Activated CD4-positive, alpha-beta memory T cell treated with anti-CD3 and anti-CD28 coated beads, Interleukin-2, amount 10 ng/mL, durations not matched to agents 7 days and 5 days (primary cell): ENCODE measurements at regions not wholly inside any gene's neighbourhood (a gene's known extent, or its start where the extent isn't known, plus 50 kb on each side); places are given as distances from the start of the nearest gene placed in this dataset.

Source experiments
- CTCF ChIA-PET: fragments of 350-600 bp; sonication (Branson Sonifier 250); formaldehyde crosslinking; loops from one replicate; lab custom pipeline; 2021; ENCODE audit warnings: antibody characterized with exemption, inconsistent platforms; lab: Charles Lee
- POLR2A ChIA-PET: fragments of 350-600 bp; sonication (Branson Sonifier 250); formaldehyde crosslinking; loops from one replicate; lab custom pipeline; 2021; ENCODE audit warnings: antibody characterized with exemption; lab: Charles Lee
- DNase-seq: peaks from one replicate; pipeline ENCODE4 v3.0.0-alpha.2; 2020
- H3K27ac Mint-ChIP-seq: one replicate; pipeline ENCODE4 v1.8.0; 2021; ENCODE audit warnings: mild to moderate bottlenecking, mixed read lengths
- H3K27me3 Mint-ChIP-seq: one replicate; pipeline ENCODE4 v1.8.0; 2021; ENCODE audit warnings: mixed read lengths
- H3K36me3 Mint-ChIP-seq: one replicate; pipeline ENCODE4 v1.8.0; 2021; ENCODE audit warnings: low read depth, mixed read lengths
- H3K4me1 Mint-ChIP-seq: one replicate; pipeline ENCODE4 v1.8.0; 2021; ENCODE audit warnings: mixed read lengths
- H3K4me3 Mint-ChIP-seq: one replicate; pipeline ENCODE4 v1.8.0; 2021; ENCODE audit warnings: mild to moderate bottlenecking, mixed read lengths
- H3K9me3 Mint-ChIP-seq: one replicate; pipeline ENCODE4 v1.8.0; 2021; ENCODE audit warnings: mixed read lengths

DNA sequence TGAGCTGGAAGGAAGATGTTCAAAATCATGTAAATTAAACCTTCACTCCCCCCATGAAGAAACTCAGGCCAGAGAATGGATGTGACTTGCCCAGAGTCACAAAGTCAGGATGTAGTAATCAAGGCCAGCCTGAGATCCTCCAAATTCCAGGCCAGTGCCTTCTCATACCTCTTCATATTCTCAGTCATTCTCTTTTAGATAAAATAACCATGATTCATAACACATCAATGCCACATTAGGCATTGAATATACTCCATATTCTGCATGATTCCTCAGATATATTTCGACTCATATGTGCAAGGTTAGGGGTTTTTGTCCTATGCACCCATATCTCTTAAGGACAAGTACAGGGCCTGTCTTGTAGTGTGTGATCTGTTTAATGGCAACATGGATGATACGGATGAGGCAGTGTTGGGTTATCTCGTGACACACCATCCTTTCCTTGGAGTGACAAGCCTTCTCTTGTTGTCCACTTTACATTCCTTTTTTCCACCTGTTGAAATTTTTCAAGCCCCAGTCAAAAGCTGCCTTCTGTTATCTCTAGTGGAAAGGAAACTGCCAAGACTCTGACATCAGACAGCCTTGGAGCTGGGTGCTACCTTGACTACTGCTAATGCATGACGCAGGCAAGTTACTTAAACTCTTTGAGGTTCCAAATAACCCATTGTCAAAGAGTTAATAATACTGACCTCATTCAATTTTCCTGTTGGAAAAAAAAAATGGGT is 227.5 kb upstream of the NR4A3 start:
- Mint-ChIP-seq H3K4me3 (no peak overlapping the region), H3K27me3 (peaks cover 18% of the 10 kb centered on the region), H3K9me3 (no peaks in the 10 kb centered on the region), H3K4me1 (peaks cover 6% of the 10 kb centered on the region), H3K36me3 (no peaks in the 10 kb centered on the region), H3K27ac (no peak overlapping the region)
- POLR2A ChIA-PET, result no interaction called here
- no peak for DNase-seq
- CTCF ChIA-PET, result no interaction called here

DNA sequence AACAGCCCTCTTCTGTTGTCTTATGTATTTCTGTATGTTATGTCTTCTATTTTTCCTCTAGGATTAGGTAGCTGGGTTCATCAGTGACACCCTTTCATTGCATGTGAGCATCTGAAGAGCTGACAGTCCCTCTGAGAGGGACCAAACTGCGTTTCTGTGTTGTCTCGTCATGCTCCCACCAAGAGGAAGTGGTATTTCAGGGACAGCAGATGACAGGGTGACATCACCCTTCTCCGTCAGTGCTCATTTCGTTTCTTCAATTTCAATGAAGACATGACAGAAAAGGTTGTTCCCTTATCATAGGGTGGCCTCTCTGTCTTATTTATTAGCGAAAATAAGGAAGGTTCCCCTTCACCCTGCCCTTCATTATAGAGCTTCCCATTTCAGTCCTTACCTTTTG is 225.9 kb upstream of the NR4A3 start:
- peak; percentile 18 for DNase-seq
- Mint-ChIP-seq H3K4me1 (peaks cover 4% of the 10 kb centered on the region), H3K9me3 (no peaks in the 10 kb centered on the region), H3K4me3 (no peak overlapping the region), H3K27me3 (peaks cover 14% of the 10 kb centered on the region), H3K27ac (no peak overlapping the region), H3K36me3 (no peaks in the 10 kb centered on the region)
- POLR2A ChIA-PET, result no interaction called here
- CTCF ChIA-PET, result no interaction called here

DNA sequence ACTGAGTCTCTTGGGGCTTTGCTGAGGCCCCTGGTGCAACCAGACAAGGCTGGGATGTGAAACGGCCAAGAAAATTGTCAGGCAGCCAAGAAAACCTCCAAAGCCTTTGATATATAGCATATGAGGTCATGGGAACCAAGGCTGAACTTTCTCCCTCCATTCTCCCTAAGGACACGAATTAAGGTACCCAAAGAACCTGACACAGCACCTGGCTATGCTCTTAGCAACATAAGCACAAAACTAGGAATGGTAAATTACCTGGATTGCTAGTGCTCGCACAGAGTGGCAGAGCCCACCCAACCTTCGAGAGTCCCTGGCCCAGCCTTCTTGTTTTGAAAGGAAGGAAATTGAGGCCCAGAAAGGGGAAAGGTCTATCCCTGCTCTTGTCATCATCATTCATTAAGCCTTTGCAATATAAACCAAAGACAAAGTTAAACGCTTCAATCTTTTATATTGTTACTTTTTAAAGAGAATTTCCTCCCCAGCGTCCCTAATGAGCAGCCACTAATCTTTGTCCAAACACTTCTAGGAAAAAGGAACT is 220.0 kb upstream of the NR4A3 start:
- Mint-ChIP-seq H3K9me3 (peaks cover 2% of the 10 kb centered on the region), H3K4me1 (peaks cover 4% of the 10 kb centered on the region), H3K4me3 (no peak overlapping the region), H3K36me3 (peaks cover 3% of the 10 kb centered on the region), H3K27me3 (peaks cover 16% of the 10 kb centered on the region), H3K27ac (no peak overlapping the region)
- ChIA-PET CTCF (no interaction called here), POLR2A (no interaction called here)
- DNase-seq, result no peak

DNA sequence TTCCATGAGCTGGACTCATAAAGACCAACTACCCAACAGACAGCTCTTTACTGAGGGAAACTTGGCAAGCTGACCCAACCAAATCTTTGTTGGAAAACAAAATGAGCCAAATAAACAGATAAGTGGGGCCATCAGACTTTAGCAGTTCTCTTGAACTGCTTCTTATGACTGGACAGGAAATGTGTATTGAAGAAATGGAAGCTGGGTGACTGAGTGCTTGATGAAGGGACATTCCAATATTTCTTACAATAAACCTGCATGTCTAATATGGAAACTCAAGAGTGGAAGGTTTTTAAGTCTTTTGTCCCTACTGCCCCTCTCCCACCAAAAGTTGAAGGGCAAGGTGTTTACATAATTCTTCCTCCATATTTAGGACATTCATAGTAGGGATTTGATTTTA is 218.8 kb upstream of the NR4A3 start:
- H3K36me3 Mint-ChIP-seq, result peaks cover 3% of the 10 kb centered on the region
- H3K27me3 Mint-ChIP-seq, result peaks cover 14% of the 10 kb centered on the region
- no peak overlapping the region for H3K4me3 Mint-ChIP-seq
- ChIA-PET POLR2A (no interaction called here), CTCF (no interaction called here)
- peaks cover 4% of the 10 kb centered on the region for H3K4me1 Mint-ChIP-seq
- no peak for DNase-seq
- peaks cover 2% of the 10 kb centered on the region for H3K9me3 Mint-ChIP-seq
- H3K27ac Mint-ChIP-seq, result no peak overlapping the region

DNA sequence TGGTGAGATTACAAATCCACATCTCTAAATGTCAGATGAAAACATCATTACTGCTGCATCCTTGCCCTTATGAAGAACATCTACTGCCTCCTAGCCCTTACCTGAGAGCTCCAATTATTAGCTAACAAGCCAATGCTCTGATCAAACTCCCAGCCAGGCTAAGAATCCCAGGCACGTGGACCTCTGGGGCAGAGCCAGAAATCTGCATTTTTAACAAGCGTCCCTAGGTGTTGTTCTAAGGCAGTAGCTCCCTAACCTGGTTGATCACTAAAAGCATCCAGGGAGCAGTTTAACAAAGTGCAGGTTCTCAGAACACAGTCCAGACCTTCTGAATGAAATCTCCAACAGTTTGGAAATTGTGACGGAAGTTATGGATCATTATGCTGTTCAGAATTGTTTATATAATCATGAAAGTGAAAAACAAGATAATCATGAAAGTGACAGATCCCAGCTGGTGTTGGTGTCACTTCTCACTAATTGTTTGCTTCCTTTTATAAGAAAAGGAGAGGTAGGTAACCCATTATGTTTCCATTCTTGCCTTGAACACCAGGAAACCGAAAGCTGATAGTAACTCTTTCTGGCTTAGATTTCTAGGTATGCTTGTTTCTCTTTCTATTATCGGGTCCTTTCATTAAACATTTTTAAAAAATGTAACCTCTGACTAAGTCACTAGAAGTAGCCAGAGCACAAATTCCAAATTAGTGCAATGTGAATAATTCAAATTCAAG is 216.5 kb upstream of the NR4A3 start:
- DNase-seq, result no peak
- peaks cover 14% of the 10 kb centered on the region for H3K27me3 Mint-ChIP-seq
- H3K4me3 Mint-ChIP-seq, result no peak overlapping the region
- peaks cover 2% of the 10 kb centered on the region for H3K9me3 Mint-ChIP-seq
- peaks cover 4% of the 10 kb centered on the region for H3K4me1 Mint-ChIP-seq
- ChIA-PET CTCF (no interaction called here), POLR2A (no interaction called here)
- H3K27ac Mint-ChIP-seq, result no peak overlapping the region
- H3K36me3 Mint-ChIP-seq, result peaks cover 3% of the 10 kb centered on the region

DNA sequence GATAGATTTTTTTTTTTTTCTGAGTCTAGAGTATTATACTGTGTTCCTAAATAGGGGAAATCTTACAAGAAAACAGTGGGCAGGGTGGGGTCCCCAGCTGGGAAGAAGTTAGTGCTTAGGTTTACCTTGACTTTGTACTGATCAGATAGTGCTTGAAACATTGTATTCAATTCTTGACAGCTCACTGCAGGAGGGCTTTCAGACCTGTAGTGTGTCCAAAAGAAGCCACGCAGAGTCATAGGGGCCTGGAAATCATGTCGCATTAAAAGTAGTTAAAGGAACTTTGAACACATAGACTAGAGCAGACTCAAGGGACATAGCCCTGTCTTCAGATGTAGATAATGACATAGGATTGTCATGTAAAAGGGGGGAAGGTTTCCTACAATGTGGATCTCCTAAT is 215.4 kb upstream of the NR4A3 start:
- CTCF ChIA-PET, result no interaction called here
- H3K4me3 Mint-ChIP-seq, result no peak overlapping the region
- peaks cover 2% of the 10 kb centered on the region for H3K9me3 Mint-ChIP-seq

DNA sequence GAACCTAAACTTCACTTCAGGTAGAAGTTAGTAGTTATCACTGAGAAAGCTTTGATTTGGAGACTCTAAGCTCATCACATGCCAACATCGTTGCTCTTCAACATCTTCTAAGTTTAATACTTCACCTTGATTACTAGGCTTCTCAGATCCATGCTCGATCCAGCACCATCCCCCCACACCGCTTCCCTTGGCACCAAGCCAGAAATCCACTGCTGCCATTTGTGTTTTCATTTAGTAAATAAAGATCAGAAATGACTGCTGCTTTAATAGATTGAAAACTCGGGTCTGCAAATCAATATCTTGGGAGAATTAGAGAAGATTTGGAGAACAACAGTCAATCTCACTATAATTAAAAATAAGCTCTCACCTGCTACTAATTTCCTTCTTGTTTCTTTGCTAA is 214.7 kb upstream of the NR4A3 start:
- H3K4me1 Mint-ChIP-seq, result peaks cover 4% of the 10 kb centered on the region
- H3K27me3 Mint-ChIP-seq, result peaks cover 14% of the 10 kb centered on the region
- no peak overlapping the region for H3K4me3 Mint-ChIP-seq
- DNase-seq, result no peak
- peaks cover 2% of the 10 kb centered on the region for H3K9me3 Mint-ChIP-seq
- peaks cover 3% of the 10 kb centered on the region for H3K36me3 Mint-ChIP-seq
- H3K27ac Mint-ChIP-seq, result no peak overlapping the region
- CTCF ChIA-PET, result no interaction called here
- POLR2A ChIA-PET, result no interaction called here

More for the DNA sequence above, 215.4 kb upstream of the NR4A3 start:
- Mint-ChIP-seq H3K27me3 (peaks cover 14% of the 10 kb centered on the region), H3K36me3 (peaks cover 3% of the 10 kb centered on the region), H3K4me1 (peaks cover 4% of the 10 kb centered on the region), H3K27ac (no peak overlapping the region)
- POLR2A ChIA-PET, result no interaction called here
- no peak for DNase-seq

DNA sequence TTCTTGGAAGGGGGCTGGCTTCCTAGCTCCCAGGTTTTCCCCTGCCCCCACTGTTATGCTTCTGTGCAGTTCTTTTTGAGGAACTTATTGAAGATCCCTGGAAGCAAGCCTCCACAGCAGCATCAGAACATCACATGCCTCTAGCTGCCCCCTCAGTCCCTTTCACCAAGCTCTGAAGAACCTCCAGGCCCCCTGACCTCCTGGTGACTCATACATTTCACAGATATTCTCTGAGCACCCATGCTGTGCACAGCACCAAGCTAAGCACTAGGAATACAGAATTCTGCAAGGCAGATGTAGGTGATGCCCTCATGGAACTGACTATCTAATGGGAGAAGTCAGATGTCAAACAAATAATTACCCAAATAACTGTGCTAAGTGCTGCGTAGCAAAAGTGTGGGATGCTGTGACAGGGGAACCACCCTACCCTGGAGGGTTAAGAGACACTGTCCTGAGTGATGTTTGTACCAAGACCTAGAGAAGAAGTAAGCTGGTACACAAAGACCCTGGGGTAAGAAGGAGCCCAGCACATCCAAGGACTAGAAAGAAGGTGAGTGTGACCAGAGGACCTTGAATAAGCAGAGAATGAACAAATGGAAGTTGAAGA is 213.7 kb upstream of the NR4A3 start:
- POLR2A ChIA-PET, result no interaction called here
- Mint-ChIP-seq H3K9me3 (no peaks in the 10 kb centered on the region), H3K27me3 (peaks cover 11% of the 10 kb centered on the region)

DNA sequence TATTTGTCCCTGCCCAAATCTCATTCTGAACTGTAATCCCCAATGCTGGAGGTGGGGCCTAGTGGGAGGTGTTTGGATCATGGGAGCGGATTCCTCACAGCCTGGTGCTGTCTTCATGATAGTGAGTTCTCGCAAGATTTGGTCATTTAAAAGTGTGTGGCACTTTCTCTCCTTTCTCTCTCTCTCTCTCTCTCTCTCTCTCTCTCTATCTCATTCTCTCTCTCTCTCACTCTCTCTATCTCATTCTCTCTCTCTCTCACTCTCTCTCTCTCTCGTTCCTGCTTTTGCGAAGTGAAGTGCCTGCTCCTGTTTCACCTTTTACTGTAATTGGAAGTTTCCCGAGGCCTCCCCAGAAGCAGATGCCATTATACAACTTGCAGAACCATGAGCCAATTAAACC is 207.3 kb upstream of the NR4A3 start:
- Mint-ChIP-seq H3K4me1 (no peaks in the 10 kb centered on the region), H3K27ac (no peak overlapping the region), H3K36me3 (no peaks in the 10 kb centered on the region), H3K4me3 (no peak overlapping the region), H3K27me3 (peaks cover 6% of the 10 kb centered on the region), H3K9me3 (no peaks in the 10 kb centered on the region)
- ChIA-PET POLR2A (no interaction called here), CTCF (no interaction called here)
- no peak for DNase-seq

More for the DNA sequence above, 213.7 kb upstream of the NR4A3 start:
- Mint-ChIP-seq H3K4me3 (no peak overlapping the region), H3K36me3 (no peaks in the 10 kb centered on the region), H3K27ac (no peak overlapping the region), H3K4me1 (no peaks in the 10 kb centered on the region)
- no peak for DNase-seq
- CTCF ChIA-PET, result no interaction called here

DNA sequence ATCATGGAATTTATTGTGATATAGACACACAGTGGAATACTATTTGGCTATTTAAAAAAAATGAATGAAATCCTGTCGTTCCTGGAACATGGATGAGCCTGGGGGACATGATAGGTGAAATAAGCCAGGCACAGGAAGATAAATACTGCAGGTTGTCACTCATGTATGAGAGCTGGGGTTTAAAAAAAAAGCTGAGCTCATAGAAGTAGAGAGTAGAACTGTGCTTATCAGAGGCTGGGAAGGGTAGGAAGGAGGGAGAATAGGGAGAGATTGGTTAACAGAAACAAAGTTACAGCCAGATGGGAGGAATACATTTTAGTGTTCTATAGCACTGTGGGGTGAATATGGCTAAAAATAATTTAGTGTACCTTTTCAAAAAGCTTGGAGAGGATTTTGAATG is 200.6 kb upstream of the NR4A3 start:
- CTCF ChIA-PET, result no interaction called here
- no peak overlapping the region for H3K27ac Mint-ChIP-seq

DNA sequence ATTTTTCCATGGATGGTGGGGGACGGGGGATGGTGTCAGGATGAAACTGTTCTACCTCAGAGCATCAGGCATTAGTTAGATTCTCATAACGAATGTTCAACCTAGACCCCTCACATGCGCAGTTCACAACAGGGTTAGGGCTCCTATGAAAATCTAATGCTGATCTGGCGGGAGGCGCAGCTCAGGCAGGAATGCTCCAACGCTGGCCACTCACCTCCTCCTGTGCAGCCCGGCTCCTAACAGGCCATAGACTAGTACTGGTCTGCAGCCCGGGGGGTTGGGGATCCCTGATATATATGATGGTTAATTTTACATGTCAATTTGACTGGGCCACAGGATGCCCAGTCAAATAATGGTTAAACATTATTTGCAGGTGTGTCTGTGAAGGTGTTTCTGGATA is 199.0 kb upstream of the NR4A3 start:
- H3K4me3 Mint-ChIP-seq, result no peak overlapping the region
- no peak overlapping the region for H3K27ac Mint-ChIP-seq
- H3K9me3 Mint-ChIP-seq, result no peaks in the 10 kb centered on the region
- DNase-seq, result no peak
- ChIA-PET CTCF (no interaction called here), POLR2A (no interaction called here)
- no peaks in the 10 kb centered on the region for H3K4me1 Mint-ChIP-seq
- no peaks in the 10 kb centered on the region for H3K36me3 Mint-ChIP-seq
- H3K27me3 Mint-ChIP-seq, result peaks cover 11% of the 10 kb centered on the region

More for the DNA sequence above, 200.6 kb upstream of the NR4A3 start:
- Mint-ChIP-seq H3K36me3 (no peaks in the 10 kb centered on the region), H3K27me3 (peaks cover 8% of the 10 kb centered on the region), H3K4me3 (no peak overlapping the region), H3K9me3 (no peaks in the 10 kb centered on the region), H3K4me1 (no peaks in the 10 kb centered on the region)
- POLR2A ChIA-PET, result no interaction called here
- DNase-seq, result no peak

DNA sequence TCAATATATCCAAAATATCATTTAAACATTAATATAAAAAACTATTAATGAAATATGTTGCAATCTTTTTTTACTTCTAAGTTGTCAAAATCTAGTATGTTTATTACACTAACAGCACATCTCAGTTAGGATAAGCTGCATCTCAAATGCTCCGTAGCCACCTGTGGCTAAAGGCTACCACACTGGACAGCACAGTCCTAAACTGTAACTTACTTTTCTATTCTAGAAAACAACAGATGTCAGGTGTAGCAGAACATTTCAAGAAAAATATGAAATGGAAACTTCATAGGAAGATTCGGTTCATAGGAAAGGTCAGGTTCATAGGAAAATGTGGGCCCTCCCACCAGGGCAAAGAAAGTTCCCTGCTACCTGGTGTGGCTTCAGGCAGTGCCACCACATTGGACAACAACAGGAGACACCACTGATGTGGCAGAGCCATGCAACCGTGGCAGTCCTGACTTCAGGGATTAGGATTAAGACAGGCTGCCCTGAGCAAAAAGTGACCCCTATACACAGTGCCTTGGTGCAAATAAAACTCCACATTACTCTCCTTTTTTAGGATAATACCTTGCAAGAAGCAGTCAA is 197.8 kb upstream of the NR4A3 start:
- no peaks in the 10 kb centered on the region for H3K4me1 Mint-ChIP-seq
- H3K9me3 Mint-ChIP-seq, result no peaks in the 10 kb centered on the region
- H3K36me3 Mint-ChIP-seq, result no peaks in the 10 kb centered on the region
- DNase-seq, result no peak
- peaks cover 11% of the 10 kb centered on the region for H3K27me3 Mint-ChIP-seq
- no peak overlapping the region for H3K27ac Mint-ChIP-seq
- ChIA-PET CTCF (no interaction called here), POLR2A (no interaction called here)
- H3K4me3 Mint-ChIP-seq, result no peak overlapping the region
